GM21360 (cell line): ENCODE measurements at regions not wholly inside any gene's neighbourhood (a gene's known extent, or its start where the extent isn't known, plus 50 kb on each side); places are given as distances from the start of the nearest gene placed in this dataset.

Experiments
- ATAC-seq: cut with Tn5 transposase; IDR thresholded peaks from one replicate; pipeline ENCODE4 v1.9.1; 2021; ENCODE audit warnings: mild to moderate bottlenecking, moderate library complexity; ENCODE audit not compliant: unreplicated experiment

DNA sequence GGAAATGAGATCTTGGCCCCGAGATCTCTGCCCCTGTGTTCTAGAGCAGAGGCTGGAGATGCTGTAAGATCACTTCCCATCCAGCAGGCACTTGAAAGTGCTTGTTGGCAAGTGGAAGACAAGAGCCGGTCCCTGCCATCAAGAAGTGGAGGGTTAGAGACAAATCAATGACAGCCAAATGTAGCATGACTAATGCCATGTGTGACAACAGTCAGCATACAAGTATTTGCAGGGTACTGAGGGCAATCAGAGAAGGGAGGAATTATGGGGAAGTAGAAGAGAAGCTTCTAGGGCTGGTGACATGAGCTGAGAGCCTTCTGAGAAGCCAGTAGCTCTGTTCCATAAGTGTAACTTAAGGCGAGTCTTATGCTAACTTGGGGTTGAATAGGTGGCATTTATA, 58.6 kb downstream of the TMEM17 start:
- ATAC-seq, result no peak

DNA sequence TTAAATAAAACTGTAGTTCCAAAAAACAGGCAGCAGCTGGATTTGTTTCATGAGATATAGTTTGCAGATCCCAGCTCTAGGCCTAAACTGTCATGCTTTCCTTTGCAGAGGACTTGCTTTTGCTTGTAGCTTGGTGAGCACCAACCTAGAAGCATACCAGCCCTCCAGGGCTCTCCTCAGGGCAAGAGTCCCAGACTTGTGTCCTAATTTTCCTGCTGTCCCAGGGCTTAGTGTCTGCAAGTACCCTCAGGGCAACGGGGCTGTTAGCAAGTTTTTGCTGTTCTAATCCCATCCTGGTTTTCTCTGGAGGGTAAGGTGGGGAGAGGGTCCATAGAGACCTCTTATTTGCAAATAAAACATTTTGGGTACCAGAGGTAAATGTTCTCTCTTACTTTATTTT, 59.5 kb downstream of the TMEM17 start:
- no peak for ATAC-seq

DNA sequence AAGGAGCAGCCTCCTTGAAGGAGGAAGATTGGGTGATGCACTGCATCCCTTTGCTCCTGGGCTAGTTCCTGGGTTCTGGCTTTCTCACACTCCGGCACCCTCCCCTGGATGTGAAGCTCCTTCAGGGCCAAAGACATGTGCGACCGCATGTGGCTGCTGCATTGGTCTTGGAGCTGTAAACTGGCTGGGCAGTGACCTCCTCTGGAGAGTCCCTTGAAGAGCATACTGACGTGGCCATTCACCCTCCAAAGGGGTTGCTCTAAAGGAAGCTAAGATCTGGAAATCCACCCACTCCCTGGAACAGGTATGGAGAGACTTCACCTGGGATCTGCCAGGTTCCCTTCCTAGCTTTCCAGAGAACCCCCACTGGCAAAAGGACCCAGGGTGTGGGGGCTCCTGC, 62.1 kb downstream of the TMEM17 start:
- no peak for ATAC-seq

DNA sequence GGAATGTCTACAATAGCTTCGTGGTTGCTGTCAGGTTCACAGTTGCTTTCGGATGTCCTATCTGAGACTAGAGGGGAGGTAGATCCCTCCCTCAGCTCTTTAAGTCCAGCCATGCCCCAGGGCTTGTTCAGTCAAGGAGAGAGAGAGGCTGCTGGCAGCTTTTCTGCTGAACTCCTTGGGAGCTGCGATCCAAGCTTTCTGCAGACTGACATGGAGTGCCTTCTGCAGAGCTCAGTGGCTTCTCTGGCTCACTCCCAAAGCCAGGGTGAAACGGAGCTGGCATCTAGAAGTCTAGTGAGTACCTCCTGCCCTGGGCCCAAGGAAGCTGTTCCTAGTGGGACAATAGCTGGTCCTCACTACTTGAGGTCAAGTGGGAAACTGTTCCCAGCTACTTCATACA, 62.5 kb downstream of the TMEM17 start:
- no peak for ATAC-seq

DNA sequence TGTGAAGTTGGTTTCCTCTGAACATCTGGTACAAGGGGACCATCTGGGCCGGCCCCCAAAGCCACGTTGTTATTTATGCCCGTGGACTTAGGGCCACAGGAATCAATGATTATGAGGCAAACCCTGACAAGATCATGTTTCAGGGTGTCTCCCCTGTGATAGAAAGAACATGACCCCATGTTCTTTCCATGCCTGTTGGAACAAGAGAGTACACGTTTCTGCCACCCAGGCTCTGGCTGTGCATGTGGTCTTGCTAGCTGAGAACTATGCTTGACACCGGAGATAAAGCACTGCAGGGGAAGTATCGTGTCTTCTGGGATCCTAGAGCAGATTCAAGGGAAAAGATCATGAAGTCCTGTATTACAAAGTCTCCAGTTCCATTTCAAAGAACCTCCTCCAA, 64.2 kb downstream of the TMEM17 start:
- no peak for ATAC-seq

DNA sequence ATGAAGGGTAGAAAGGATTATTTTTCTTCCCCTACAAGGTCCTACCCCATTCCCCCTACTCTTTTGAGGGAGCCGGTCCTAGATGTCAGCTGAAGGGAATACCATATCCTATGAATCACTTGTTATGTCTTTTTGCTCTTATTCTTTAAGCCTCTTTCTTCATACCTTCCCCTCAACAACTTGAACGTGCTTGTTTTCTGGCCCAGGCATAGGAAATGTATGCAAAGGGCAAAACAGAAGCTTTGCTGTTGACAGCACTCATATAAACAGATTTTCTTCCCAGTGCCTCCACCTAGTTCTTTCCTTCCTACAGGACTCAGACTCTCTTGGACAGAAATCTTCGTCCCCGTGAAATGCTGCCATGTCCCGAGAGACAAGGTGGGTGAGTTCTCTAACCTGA, 64.6 kb downstream of the TMEM17 start:
- ATAC-seq, result no peak

DNA sequence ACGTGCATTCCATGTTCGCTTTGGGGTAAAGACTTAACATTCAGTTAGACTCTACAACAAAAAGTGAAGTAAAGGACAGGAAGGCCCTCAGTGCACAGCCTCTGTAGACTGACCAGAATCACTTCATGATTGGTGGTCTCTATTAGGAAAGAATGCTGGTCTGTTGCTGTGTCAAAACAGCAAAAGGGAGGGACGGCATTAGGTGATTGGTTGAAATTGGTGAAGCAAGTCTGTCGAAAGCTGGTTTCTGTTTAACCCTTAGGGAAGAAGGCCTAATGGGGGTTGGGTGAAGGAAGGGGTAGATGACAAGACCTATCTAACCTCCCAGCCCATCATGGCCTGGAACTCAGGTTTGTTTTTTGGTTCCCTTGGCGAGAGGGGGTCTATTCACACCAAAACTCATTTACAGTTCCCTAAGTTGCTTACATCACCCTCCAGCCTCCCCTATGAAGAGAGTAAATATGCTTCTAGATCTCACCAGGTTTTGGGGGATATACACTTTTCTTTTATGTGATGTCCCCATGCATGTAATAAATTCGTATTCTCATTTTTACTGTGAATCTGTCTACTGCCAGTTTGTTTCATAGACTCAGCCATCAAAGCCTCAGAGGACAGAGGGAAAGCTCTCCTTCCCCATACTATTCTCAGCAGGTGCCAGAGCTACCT, 65.6 kb downstream of the TMEM17 start:
- ATAC-seq, result no peak

DNA sequence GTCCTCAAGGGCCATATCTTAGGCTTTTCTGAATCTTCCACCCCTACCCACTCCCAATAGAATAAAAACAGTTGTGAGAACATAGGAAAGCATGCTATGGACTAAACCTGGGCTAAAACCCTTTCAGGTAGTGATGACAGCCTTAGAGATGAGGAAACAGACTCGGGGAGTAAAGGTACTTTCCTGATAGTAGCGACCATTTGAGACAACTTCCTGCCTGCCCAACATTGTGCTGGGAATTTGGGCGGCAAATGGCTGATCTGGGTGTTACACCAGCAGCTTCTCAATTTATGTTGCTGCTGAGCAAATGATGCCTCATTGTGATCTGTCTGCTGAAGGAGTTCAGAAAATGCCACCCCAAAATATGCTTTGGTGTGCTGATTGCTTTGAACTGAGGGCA, 66.6 kb downstream of the TMEM17 start:
- ATAC-seq, result no peak

DNA sequence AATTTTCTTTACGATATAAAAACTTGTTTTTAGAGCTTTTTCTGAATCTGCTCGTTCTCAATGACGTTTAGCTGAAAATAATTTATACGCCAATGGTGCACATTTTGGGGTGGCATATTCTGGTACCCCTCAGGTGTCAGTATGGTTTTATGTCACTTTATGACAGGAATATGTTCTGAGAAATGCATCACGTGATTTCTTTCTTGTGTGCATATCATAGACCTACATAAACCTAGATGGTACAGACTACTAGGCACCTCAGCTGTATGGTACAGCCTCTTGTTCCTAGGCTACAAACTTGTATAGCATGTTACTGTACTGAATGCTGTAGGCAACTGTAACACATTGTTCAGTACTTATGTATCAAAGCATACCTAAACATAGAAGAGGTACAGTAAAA, 68.2 kb downstream of the TMEM17 start:
- ATAC-seq, result no peak

DNA sequence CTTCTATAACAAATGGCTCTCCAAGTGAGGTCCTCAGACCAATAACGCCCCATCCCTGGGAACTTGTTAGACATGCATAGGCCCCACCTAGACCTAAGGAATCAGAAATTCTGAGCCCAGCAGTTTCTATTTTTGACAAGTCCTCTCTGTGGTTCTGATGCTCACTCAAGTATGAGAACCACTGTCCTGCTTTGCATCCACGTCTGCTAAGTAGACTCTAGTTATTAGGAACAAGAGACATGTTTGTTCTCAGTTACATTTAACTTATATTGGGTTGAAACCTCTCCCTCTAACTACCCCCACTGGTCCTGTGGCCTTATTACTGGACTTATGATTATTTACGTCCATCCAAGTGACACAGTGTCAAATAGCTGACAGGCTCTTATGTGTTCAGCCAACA, 70.3 kb downstream of the TMEM17 start:
- ATAC-seq, result no peak

DNA sequence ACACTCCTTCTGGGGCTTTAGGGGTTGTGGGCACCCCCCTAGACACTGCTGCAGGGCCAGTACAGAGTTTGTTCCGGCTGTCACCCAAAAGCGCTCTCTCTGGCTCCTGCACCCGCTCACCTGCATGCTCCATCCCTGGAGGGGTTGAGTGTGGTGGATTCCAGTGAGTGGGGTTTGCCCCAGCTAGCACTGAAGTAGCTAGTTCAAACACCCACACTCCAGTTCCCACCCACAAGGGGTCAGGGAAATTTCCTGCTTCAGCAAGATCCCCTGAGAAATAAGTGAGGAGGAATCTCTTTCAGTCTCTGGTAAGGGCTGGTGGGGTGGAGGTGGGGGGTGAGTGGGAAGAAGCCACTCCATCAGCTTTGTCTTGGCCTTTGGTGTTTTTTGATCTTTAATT, 73.6 kb downstream of the TMEM17 start:
- no peak for ATAC-seq

DNA sequence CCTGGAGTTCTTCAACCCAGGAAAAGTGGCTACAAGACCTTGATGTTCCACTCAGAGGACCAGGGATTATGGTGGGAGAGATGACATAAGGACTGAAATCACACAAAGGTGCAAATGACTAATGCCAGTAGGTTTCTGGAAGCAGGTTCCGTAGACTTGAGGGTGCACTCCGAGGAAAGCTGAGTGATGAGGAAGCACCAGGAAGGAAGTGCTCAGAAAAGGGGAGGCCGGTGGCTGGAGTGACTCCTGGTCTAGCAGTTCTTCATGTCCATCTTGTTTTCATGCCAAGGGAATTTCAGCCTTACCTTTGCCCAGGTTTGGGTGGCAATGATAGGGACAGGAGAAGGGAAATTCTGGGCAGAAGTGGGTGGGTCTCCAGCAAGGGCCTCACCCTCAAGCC, 74.5 kb downstream of the TMEM17 start:
- ATAC-seq, result no peak

DNA sequence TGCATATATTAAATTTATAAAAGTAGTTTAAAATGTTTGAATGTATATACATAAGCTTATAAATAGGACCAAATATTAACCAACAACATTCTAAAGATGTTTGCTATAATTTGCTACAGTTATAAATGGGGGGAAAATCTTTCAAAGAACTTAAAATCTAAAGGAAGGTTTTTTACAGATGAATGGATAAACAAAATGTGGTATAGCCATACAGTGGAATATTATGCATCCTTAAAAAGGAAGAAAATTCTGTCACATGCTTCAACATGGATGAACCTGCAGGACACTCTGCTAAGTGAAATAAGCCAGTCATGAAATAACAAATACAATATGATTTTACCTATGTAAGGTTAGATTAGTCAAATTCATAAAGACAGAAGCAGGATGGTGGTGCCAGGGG, 75.8 kb downstream of the TMEM17 start:
- no peak for ATAC-seq

DNA sequence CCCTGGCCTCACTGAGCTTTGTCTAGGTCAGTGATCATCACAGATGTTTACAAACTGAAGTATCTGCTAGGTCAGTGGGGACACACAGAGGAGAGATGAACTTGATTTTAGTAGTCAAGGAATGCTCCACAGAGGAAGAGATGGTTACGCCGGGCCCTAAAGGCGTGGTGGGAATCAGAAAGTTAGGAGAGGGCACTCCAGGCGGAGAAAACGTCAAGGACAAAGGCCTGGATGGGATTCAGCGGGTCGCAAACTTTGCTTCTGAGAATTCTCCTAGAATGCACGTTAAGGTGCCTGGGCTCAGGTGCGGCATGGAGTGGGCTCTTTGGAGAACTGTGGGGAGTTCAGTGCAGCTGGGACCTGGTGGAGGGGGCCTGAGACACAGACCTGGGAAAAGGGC, 78.8 kb downstream of the TMEM17 start:
- no peak for ATAC-seq

DNA sequence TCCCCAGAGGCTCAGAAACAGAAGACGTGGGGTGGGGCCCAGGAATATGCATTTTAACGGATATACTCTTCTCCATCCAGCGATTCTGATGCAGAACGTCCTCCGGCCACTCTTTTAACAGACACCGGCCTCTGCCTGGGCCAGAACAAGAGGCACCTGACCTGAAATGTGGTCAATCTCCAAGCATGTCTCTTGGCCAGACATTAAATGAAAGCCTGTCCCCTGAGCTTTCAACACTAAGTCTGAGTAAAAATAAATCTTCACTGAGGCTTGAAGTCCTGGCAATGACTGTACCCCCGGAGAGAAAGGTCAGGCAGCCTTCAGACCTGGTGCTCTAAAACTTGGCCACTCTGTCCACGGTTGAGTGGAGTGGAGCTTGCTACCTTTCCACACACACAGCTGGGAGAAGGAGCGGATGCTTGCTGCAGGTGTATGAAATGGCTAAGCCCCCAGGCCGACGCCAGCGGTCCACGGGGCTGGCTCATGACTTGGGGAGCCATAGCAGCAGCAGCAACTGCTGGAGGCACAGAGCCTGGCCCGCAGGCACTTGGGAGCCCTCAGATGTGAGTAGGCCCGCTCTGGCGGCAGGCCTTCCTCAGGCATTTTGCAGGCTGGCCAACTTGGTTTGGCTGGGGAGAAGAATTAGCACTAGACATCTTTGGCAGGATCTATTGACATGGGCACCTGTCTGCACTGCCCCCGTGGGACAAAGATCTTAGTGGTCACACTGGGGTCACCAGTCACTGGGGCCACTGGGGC, 79.7 kb downstream of the TMEM17 start:
- ATAC-seq, result no peak

DNA sequence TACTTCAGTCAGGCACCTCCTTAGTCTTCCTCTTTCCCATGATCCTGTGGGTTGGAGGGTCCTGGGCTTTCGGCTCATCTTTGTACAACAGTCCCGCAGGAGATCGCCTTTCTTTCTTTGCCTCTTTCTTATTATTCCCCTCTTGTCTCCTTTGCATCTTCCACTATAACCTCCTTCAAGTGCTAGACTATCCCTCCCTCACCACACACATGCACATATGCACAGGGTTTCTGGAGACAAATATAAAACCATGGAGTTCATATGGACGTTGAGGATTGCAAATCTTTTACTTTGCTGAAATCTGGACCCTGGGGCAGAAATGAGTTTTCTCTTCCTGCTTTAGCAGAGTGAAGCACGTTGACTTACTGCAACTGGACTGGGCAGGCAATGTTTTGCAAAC, 80.3 kb downstream of the TMEM17 start:
- ATAC-seq, result no peak

DNA sequence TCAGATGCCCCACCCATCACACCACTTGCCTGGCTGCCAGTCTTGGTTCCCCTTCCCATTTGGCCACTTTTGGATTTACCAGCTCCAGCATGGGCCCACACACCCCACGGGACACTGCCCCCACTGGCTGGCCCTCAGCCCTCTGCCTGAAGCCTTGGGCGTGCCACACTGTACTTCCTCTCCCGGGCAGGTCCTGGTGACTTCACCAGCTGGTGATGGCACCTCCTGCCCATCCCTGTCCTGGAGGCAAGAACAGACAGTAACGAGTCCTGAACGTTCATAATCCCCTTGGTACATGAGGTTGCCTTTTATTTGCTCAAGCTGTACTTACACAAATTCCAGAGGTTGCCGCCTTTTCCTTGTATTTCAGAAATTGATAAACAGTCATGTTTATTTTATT, 81.1 kb downstream of the TMEM17 start:
- no peak for ATAC-seq

DNA sequence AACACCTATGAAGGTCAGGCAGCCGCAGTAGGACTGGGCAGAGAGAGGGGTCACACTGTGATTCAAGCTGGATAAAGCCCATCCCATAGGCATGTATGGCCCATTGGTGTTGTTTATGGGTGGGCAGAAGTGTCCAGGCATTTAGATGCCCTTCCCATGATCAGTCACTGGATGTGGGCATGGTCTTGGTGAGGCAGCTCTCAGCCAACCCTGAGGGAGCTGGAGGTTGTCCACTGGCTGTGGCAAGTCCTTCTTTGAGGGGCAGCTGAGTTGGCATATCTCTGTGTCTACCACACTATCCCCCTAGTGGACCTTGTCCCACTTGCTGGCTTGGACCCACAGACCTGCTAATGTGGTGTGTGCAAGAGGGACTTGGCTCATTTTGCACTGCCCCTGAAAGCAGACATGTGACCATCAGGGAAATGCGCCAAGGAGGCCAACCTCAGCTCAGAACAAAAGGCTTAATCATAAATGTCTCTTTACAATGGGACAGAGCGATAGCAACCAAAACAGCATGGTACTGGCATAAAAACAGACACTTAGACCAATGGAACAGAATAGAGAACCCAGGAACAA, 82.0 kb downstream of the TMEM17 start:
- ATAC-seq, result no peak

DNA sequence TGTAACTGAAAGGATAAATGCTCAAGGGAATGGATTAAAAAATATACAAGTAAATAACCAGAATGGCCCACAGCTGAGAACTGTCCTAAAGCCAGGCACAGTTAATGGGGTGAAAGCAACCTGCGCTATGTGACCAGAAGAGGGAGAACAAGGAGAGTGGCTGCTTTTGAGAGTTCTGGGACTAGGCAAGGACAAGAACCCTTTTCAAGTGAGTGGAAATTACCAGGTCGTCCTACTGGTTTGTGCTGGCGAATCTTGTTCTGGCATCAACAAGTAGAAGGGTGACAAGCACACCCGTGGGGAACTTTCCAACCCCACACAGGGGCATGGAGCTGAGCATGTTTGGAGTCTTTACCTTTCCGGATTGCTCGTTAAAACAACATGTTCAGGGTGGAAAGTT, 82.8 kb downstream of the TMEM17 start:
- ATAC-seq, result no peak

DNA sequence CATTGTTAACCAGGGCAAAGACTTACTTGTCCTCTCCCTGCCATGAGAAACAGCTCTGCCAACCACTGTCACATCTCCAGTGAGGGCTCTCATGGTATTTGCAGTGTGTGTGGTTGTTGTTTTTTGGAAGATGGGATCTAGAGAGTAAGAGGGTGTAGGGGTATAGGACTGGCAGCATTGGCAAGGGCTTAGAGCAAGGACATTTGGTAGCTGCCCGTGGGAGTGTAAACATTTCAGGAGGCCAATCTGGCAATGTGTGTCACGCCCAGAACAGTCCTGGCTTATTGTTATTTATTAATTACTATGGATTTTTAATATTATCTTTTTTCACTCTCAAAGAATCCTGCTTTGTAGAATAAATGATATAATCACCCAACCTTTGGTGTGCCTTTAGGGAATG, 90.5 kb downstream of the TMEM17 start:
- no peak for ATAC-seq

DNA sequence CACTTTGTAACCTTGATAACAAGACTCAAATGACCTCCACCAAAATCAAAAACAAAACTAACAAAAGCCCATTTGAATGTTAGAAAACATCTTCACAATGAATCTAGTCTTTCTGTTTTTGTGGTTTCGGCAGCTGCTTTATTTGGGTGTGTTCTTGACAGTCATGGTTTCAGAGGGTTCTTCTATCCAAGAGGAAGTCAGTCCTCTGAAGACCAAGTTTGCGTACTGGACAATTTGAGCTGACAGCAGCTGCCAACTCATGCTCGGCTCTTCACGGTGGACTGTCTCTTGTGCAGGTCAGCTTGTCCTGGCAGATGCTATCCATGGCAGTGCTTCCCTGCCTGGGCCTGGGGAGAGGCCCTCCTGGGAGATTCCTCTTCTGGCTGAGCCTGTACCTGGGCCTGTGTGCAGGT, 91.0 kb downstream of the TMEM17 start:
- ATAC-seq, result peak; percentile 74

DNA sequence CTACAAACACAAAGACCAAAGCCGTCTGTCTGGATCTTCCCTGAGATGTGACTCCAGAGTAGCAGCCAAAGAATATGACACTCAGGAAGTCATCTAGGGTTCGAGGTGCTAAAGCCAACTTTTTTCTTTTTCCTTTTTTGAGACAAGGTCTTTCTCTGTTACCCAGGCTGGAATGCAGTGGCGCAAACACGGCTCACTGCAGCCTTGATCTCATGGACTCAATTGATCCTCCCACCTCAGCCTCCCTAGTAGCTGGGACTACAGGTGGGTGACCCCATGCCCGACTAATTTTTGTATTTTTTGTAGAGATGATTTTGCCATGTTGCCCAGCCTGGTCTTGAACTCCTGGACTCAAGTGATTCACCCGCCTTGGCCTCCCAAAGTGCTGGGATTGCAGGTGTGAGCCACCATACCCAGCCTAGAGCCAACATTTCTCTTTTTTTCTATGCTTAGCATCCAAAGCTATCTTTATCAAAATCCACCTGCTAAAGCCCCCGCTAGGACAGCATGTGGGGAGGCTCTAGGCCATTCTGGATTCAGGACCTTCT, 92.8 kb downstream of the TMEM17 start:
- ATAC-seq, result no peak
